Parathyroid adenoma (tissue), 2 donors: ENCODE measurements at regions not wholly inside any gene's neighbourhood (a gene's known extent, or its start where the extent isn't known, plus 50 kb on each side); places are given as distances from the start of the nearest gene placed in this dataset.

Experiments
- H2AFZ ChIP-seq: fragments of 300-600 bp; sonication (generic); one replicate; pipeline ENCODE4 v1.7.0; 2017; ENCODE audit warnings: antibody characterized with exemption, mild to moderate bottlenecking
- H3K27ac ChIP-seq: fragments of 300-600 bp; sonication (generic); one replicate; pipeline ENCODE4 v1.7.0; 2017
- H3K27me3 ChIP-seq: fragments of 300-600 bp; sonication (generic); one replicate; pipeline ENCODE4 v1.7.0; 2017; ENCODE audit warnings: low read length; ENCODE audit not compliant: control insufficient read depth, insufficient read depth
- H3K36me3 ChIP-seq: fragments of 300-600 bp; sonication (generic); one replicate; pipeline ENCODE4 v1.7.0; 2017; ENCODE audit warnings: low read length; ENCODE audit not compliant: control insufficient read depth, insufficient read depth
- H3K4me1 ChIP-seq: fragments of 300-600 bp; sonication (generic); one replicate; pipeline ENCODE4 v1.7.0; 2017; ENCODE audit warnings: control low read depth
- H3K4me2 ChIP-seq: fragments of 300-600 bp; sonication (generic); one replicate; pipeline ENCODE4 v1.7.0; 2017; ENCODE audit warnings: low read length
- H3K4me3 ChIP-seq: fragments of 300-600 bp; sonication (generic); one replicate; pipeline ENCODE4 v1.7.0; 2017; ENCODE audit warnings: low read depth, low read length
- H3K79me2 ChIP-seq: fragments of 300-600 bp; sonication (generic); one replicate; pipeline ENCODE4 v1.7.0; 2017; ENCODE audit warnings: control low read depth
- H3K9ac ChIP-seq: fragments of 300-600 bp; sonication (generic); one replicate; pipeline ENCODE4 v1.7.0; 2017; ENCODE audit warnings: mild to moderate bottlenecking
- H3K9me3 ChIP-seq: fragments of 300-600 bp; sonication (generic); one replicate; pipeline ENCODE4 v1.7.0; 2017; ENCODE audit warnings: low read length; ENCODE audit not compliant: control insufficient read depth
- TF ChIP-seq, protein P1 (sequence below): fragments of 300-600 bp; sonication (generic); IDR thresholded peaks from one replicate; pipeline ENCODE4 v1.7.0; 2017; ENCODE audit warnings: antibody characterized with exemption, mild to moderate bottlenecking
- donor health status: primary hyperparathyroidism.

DNA sequence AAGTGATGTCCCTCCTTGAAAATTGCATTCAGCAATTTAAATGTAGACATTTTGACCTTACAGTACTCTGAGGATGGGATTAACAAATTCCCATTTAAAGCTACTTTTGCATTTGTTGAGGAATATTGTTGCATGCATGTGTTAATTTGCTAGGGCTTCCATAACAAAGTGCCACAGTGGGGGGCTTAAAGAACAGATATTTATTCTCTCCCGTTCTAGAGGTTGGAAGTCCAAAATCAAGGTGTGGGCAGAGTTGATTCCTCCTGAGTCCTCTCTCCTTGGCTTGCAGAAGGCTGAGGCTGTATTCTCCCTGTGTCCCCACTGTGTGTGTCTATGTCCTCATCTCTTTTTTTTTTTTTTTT, 51.8 kb upstream of the CDK20 start:
- no peak overlapping the region for H3K4me3 ChIP-seq
- H3K36me3 ChIP-seq, result no peaks in the 10 kb centered on the region
- TF ChIP-seq, protein P1, sequence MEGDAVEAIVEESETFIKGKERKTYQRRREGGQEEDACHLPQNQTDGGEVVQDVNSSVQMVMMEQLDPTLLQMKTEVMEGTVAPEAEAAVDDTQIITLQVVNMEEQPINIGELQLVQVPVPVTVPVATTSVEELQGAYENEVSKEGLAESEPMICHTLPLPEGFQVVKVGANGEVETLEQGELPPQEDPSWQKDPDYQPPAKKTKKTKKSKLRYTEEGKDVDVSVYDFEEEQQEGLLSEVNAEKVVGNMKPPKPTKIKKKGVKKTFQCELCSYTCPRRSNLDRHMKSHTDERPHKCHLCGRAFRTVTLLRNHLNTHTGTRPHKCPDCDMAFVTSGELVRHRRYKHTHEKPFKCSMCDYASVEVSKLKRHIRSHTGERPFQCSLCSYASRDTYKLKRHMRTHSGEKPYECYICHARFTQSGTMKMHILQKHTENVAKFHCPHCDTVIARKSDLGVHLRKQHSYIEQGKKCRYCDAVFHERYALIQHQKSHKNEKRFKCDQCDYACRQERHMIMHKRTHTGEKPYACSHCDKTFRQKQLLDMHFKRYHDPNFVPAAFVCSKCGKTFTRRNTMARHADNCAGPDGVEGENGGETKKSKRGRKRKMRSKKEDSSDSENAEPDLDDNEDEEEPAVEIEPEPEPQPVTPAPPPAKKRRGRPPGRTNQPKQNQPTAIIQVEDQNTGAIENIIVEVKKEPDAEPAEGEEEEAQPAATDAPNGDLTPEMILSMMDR, result no peak

DNA sequence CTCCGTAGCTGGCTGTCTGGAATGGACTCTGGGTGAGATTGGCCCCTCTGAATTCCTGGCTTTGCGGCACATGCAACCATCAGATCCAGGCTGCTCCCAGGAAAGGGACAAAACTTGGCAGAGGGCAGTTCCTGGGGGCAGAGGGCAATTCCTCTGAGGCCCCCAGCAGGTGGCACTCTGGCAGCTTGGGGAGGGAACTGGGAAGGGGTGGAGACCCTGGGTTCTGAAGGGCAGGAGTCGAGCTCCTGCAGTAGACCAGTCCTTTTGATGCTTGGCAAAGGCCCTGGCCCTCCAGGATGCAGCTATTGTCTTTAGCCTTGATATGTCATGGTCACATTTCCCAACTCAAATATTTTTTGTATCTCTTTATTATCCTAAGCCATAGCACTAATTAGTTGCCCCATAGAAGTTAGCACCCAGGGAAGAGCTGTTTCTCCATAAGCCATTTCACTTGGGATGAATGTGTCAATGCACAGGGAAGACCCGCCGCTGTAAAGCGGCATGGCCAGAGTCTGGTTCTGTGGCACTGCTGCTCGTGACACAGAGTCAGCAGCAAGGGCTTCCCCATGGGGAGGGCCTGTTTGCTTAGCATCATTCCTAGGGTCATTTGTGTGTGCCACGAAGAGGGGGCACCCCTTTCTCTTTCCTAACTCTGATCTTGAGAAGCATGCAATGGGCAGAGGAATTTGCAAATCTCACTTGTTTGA, 51.2 kb upstream of the CDK20 start:
- TF ChIP-seq, protein P1, result no peak
- Histone ChIP-seq H3K4me3 (no peak overlapping the region), H2AFZ (no peak overlapping the region), H3K36me3 (no peaks in the 10 kb centered on the region), H3K27me3 (no peaks in the 10 kb centered on the region), H3K4me2 (no peak overlapping the region), H3K9ac (no peak overlapping the region), H3K79me2 (no peaks in the 10 kb centered on the region), H3K27ac (no peak overlapping the region), H3K4me1 (no peaks in the 10 kb centered on the region), H3K9me3 (no peaks in the 10 kb centered on the region)

More for the DNA sequence above, 51.8 kb upstream of the CDK20 start:
- no peaks in the 10 kb centered on the region for H3K4me1 ChIP-seq
- H3K79me2 ChIP-seq, result no peaks in the 10 kb centered on the region
- H3K27ac ChIP-seq, result no peak overlapping the region
- no peaks in the 10 kb centered on the region for H3K27me3 ChIP-seq
- no peak overlapping the region for H2AFZ ChIP-seq
- H3K4me2 ChIP-seq, result no peak overlapping the region
- H3K9ac ChIP-seq, result no peak overlapping the region
- H3K9me3 ChIP-seq, result no peaks in the 10 kb centered on the region

DNA sequence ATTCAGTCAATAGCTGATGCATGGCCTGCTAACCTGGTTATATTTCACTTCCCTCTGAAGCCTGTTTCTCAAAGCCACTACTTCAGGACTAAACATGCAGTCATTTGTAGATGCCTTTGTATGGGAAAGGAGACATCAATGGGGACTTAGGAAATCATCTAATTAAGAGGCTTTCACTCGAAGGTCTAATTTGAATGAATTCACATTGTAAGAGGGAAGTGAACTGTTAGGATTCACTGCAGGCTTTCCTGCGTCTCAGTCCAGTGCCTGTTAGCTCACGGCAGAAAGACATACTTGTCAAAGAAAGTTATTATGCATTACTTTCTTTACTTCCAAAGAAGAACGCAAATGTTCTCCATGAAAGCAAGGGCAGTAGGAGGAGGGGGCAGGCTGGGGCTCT, 50.6 kb upstream of the CDK20 start:
- no peak overlapping the region for H2AFZ ChIP-seq
- no peaks in the 10 kb centered on the region for H3K79me2 ChIP-seq
- H3K4me2 ChIP-seq, result no peak overlapping the region
- no peaks in the 10 kb centered on the region for H3K27me3 ChIP-seq
- no peak overlapping the region for H3K9ac ChIP-seq
- no peak overlapping the region for H3K4me3 ChIP-seq
- H3K9me3 ChIP-seq, result no peaks in the 10 kb centered on the region
- H3K27ac ChIP-seq, result no peak overlapping the region
- no peaks in the 10 kb centered on the region for H3K4me1 ChIP-seq
- no peaks in the 10 kb centered on the region for H3K36me3 ChIP-seq
- TF ChIP-seq, protein P1, result no peak
